Endodermal cell (in vitro differentiated cells): ENCODE measurements at regions not wholly inside any gene's neighbourhood (a gene's known extent, or its start where the extent isn't known, plus 50 kb on each side); places are given as distances from the start of the nearest gene placed in this dataset.

Experiments
- DNase-seq: peaks from one replicate; pipeline ENCODE4 v3.0.0-alpha.2; 2017
- H3K27ac ChIP-seq: 2 replicates; pipeline ENCODE4 v1.5.1; 2013; ENCODE audit warnings: mild to moderate bottlenecking, low read depth, low read length, moderate library complexity
- H3K27me3 ChIP-seq: 2 replicates; pipeline ENCODE4 v1.6.1; 2013; ENCODE audit warnings: mild to moderate bottlenecking, low read length, moderate library complexity; ENCODE audit not compliant: insufficient read depth, control insufficient read depth, poor library complexity, severe bottlenecking
- H3K36me3 ChIP-seq: 2 replicates; pipeline ENCODE4 v1.7.0; 2013; ENCODE audit warnings: mild to moderate bottlenecking, low read length, moderate library complexity; ENCODE audit not compliant: control insufficient read depth, insufficient read depth
- H3K4me1 ChIP-seq: one replicate; pipeline ENCODE4 v1.7.0; 2013; ENCODE audit warnings: low read length; ENCODE audit not compliant: control insufficient read depth, insufficient read depth
- H3K4me3 ChIP-seq: 2 replicates; pipeline ENCODE4 v1.5.1; 2013; ENCODE audit warnings: mild to moderate bottlenecking, low read length, moderate library complexity
- H3K9ac ChIP-seq: 2 replicates; pipeline ENCODE4 v1.6.1; 2013; ENCODE audit warnings: mild to moderate bottlenecking, low read length, moderate library complexity; ENCODE audit not compliant: poor library complexity, severe bottlenecking; ENCODE audit errors: extremely low read depth
- H3K9me3 ChIP-seq: 2 replicates; pipeline ENCODE4 v1.6.1; 2013; ENCODE audit warnings: mild to moderate bottlenecking, low read length, moderate library complexity; ENCODE audit not compliant: control insufficient read depth
- H3K27ac Mint-ChIP-seq: 2 replicates; pipeline ENCODE4 v1.8.0; 2020; ENCODE audit warnings: mixed read lengths
- H3K27me3 Mint-ChIP-seq: 2 replicates; pipeline ENCODE4 v1.8.0; 2021; ENCODE audit warnings: mild to moderate bottlenecking, mixed read lengths; ENCODE audit not compliant: insufficient read depth
- H3K36me3 Mint-ChIP-seq: 2 replicates; pipeline ENCODE4 v1.8.0; 2020; ENCODE audit warnings: low read depth, mixed read lengths
- H3K4me1 Mint-ChIP-seq: 2 replicates; pipeline ENCODE4 v1.8.0; 2020; ENCODE audit warnings: mixed read lengths
- H3K4me3 Mint-ChIP-seq: 2 replicates; pipeline ENCODE4 v1.8.0; 2020; ENCODE audit warnings: mild to moderate bottlenecking, moderate library complexity, mixed read lengths
- H3K9me3 Mint-ChIP-seq: 2 replicates; pipeline ENCODE4 v1.8.0; 2020; ENCODE audit warnings: mild to moderate bottlenecking, mixed read lengths
- CTCF ChIP-seq: fragments of 200-600 bp; sonication (generic); conservative IDR thresholded peaks from 2 replicates; pipeline ENCODE4 v1.5.0; 2021; ENCODE audit warnings: antibody characterized with exemption, mild to moderate bottlenecking
- WGBS, 2 experiments: methylation state at CpG; one replicate each; pipeline versions ENCODE4 v1.1.5 to v1.1.7; 2013; ENCODE audit warnings: missing lambda C conversion rate in 2 of 2, mixed read lengths in 1 of 2; ENCODE audit not compliant: insufficient coverage in 1 of 2, insufficient read length in 1 of 2; 5-methylcytosine and 5-hydroxymethylcytosine counted together

- H3K4me1 Mint-ChIP-seq: no peaks in the 10 kb centered on the region
- no peak for TF ChIP-seq CTCF
- Histone ChIP-seq H3K36me3 (no peaks in the 10 kb centered on the region), H3K9me3 (no peaks in the 10 kb centered on the region), H3K4me3 (no peak overlapping the region), H3K9ac (no peak overlapping the region), H3K27me3 (no peaks in the 10 kb centered on the region), H3K4me1 (no peaks in the 10 kb centered on the region), H3K27ac (no peak overlapping the region)
- H3K4me3 Mint-ChIP-seq: no peak overlapping the region
- no peak overlapping the region for H3K27ac Mint-ChIP-seq
- 86 to 100% methylated on average over 1 of the region's 2 CpGs for WGBS, 2 experiments
- H3K27me3 Mint-ChIP-seq: no peaks in the 10 kb centered on the region
- no peaks in the 10 kb centered on the region for H3K36me3 Mint-ChIP-seq
- no peak for DNase-seq
- H3K9me3 Mint-ChIP-seq: peaks cover 2% of the 10 kb centered on the region
Observed at GRCh38 chr13:69553976-69554375, 553.6 kb upstream of the ATXN8OS start.

- Histone ChIP-seq H3K4me3 (no peak overlapping the region), H3K9me3 (no peaks in the 10 kb centered on the region), H3K4me1 (no peaks in the 10 kb centered on the region), H3K27me3 (no peaks in the 10 kb centered on the region), H3K9ac (no peak overlapping the region), H3K27ac (no peak overlapping the region), H3K36me3 (no peaks in the 10 kb centered on the region)
- H3K4me1 Mint-ChIP-seq: no peaks in the 10 kb centered on the region
- H3K4me3 Mint-ChIP-seq: no peak overlapping the region
- H3K9me3 Mint-ChIP-seq: peaks cover 2% of the 10 kb centered on the region
- H3K27ac Mint-ChIP-seq: no peak overlapping the region
- 100% methylated on average over 2 of the region's 2 CpGs; no CpG with 5 or more reads in 1 of the 2 experiments for WGBS, 2 experiments
- no peak for TF ChIP-seq CTCF
- no peak for DNase-seq
- H3K27me3 Mint-ChIP-seq: no peaks in the 10 kb centered on the region
- H3K36me3 Mint-ChIP-seq: no peaks in the 10 kb centered on the region
Observed at GRCh38 chr13:69551193-69551592, 556.4 kb upstream of the ATXN8OS start.

DNA sequence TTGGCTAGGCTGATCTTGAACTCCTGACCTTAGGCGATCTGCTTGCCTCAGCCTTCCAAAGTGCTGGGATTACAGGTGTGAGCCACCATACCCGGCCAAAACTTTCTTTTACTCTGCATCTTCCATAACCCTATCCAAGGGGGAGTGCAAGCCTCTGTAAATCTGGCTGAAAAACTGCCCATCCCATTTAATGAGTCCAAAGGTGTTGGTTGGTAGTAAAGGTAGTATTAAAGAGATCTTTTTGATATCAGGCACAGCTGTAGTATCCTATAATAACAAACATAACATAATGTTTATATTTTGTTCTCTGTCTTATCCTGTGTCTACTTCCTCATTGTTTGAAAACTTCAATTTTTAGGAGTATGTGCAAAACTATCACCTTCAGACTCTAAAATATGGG is 559.8 kb upstream of the ATXN8OS start:
- Mint-ChIP-seq H3K9me3 (peaks cover 2% of the 10 kb centered on the region), H3K27ac (no peak overlapping the region), H3K4me1 (no peaks in the 10 kb centered on the region), H3K36me3 (no peaks in the 10 kb centered on the region), H3K4me3 (no peak overlapping the region), H3K27me3 (no peaks in the 10 kb centered on the region)
- Histone ChIP-seq H3K4me3 (no peak overlapping the region), H3K27ac (no peak overlapping the region), H3K27me3 (no peaks in the 10 kb centered on the region), H3K9me3 (no peaks in the 10 kb centered on the region), H3K9ac (no peak overlapping the region), H3K36me3 (no peaks in the 10 kb centered on the region), H3K4me1 (no peaks in the 10 kb centered on the region)
- TF ChIP-seq CTCF: no peak
- 93% methylated on average over 2 of the region's 2 CpGs; no CpG with 5 or more reads in 1 of the 2 experiments for WGBS, 2 experiments
- no peak for DNase-seq
